ENCODE measurements at regions not wholly inside any gene's neighbourhood (a gene's known extent, or its start where the extent isn't known, plus 50 kb on each side); places are given as distances from the start of the nearest gene placed in this dataset.

DNA sequence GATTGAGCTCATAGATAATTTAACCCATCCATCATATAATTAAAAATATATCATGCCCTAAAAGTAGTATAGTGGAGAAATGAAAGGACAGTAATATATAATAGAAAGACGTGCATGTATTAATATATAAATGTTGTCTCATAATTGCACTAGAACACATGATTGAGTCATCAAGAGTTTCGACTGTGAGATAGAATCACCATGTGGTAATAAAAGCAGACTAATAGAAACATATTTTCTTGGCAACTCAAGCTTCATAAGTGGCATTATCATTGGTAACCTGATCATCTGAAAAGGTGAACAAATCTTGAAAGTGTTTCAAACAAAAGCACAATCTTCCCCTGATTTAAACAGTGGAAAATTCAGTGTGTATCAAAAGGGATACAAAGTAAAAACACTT, 188.8 kb downstream of the CYRIA start:
- ChIA-PET POLR2A (no interaction called here), CTCF (interaction anchor here (1.2 to 2.7 kb wide), 4 partner anchors 10 to 195 kb away, joined by 3 to 11 read pairs (median 3); no protein-coding TSS in a partner anchor)
- Histone ChIP-seq H3K4me1 (ENCODE audit: control insufficient read depth in 1 of 2, insufficient read depth in 2 of 2, low read depth in 1 of 2, low read length in 1 of 2) (no peaks in the 10 kb centered on the region), H3K36me3 (replicated peaks in 1 of 2; ENCODE audit: control insufficient read depth in 1 of 2, insufficient read depth in 2 of 2, low read length in 1 of 2) (no peaks in the 10 kb centered on the region), H3K27me3 (ENCODE audit: insufficient read depth) (no peaks in the 10 kb centered on the region), H3K4me2 (no peak overlapping the region), H3K27ac (ENCODE audit: low read depth in 2 of 2, low read length in 1 of 2) (no peak overlapping the region), H3K9me3 (no peaks in the 10 kb centered on the region), H2AFZ (ENCODE audit: low read depth) (no peak overlapping the region), H3K9me2 (no peaks in the 10 kb centered on the region), H3K79me2 (ENCODE audit: insufficient read depth) (no peaks in the 10 kb centered on the region), H3K9ac (no peak overlapping the region), H4K20me1 (ENCODE audit: insufficient read depth) (no peaks in the 10 kb centered on the region), H3F3A (replicated peaks; ENCODE audit: insufficient read depth) (no peaks in the 10 kb centered on the region), H3K4me3 (ENCODE audit: low read depth in 2 of 2, low read length in 1 of 2) (no peak overlapping the region)
- TF ChIP-seq RFX5 (IDR thresholded peaks at IDR 0.05; ENCODE audit: low read length) (no peak), CHD2 (IDR thresholded peaks at IDR 0.05; ENCODE audit: low read length, partially characterized antibody) (no peak)
- 2% methylated on average over 2 of the region's 2 CpGs for WGBS (ENCODE audit: low lambda C conversion rate)
- DNase-seq, result no peak

DNA sequence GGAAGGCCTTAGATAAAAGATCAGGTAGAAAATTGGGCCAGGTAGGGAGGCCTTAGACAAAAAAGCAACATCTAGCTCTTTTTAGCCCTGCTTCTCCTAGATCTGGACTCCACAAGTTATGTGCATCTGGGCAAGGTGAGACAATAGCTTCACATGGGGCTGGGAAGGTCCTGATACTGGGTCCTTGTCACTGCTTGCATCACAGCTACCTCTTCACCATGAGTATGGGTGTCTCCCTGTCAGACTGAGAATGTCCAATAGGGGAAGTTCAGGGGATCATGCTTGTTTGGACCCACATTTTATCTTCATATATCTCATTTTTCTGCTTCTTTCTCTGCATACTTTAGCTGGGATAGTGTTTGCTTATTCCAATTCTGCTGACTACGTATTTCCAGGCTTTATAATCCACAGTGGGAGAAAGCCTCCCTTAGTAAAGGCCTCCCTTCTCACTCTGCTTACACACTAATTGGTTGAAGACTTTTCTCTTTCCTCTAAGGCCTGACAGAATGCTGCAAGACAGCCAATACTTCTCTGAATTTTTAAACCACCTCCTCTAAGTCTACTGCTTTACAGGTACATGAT, 189.6 kb downstream of the CYRIA start:
- Histone ChIP-seq H3K36me3 (replicated peaks in 1 of 2; ENCODE audit: control insufficient read depth in 1 of 2, insufficient read depth in 2 of 2, low read length in 1 of 2) (no peaks in the 10 kb centered on the region), H3K27me3 (ENCODE audit: insufficient read depth) (no peaks in the 10 kb centered on the region), H3K9ac (no peak overlapping the region), H3K79me2 (ENCODE audit: insufficient read depth) (no peaks in the 10 kb centered on the region), H3K4me1 (ENCODE audit: control insufficient read depth in 1 of 2, insufficient read depth in 2 of 2, low read depth in 1 of 2, low read length in 1 of 2) (no peaks in the 10 kb centered on the region), H3K4me3 (ENCODE audit: low read depth in 2 of 2, low read length in 1 of 2) (no peak overlapping the region), H4K20me1 (ENCODE audit: insufficient read depth) (no peaks in the 10 kb centered on the region), H3F3A (replicated peaks; ENCODE audit: insufficient read depth) (no peaks in the 10 kb centered on the region), H3K4me2 (no peak overlapping the region), H3K9me2 (no peaks in the 10 kb centered on the region), H3K27ac (ENCODE audit: low read depth in 2 of 2, low read length in 1 of 2) (no peak overlapping the region), H3K9me3 (no peaks in the 10 kb centered on the region), H2AFZ (ENCODE audit: low read depth) (no peak overlapping the region)
- ChIA-PET POLR2A (no interaction called here), CTCF (interaction anchor here (1.2 to 1.4 kb wide), 3 partner anchors 12 to 194 kb away, joined by 3 read pairs; no protein-coding TSS in a partner anchor)
- no peak for DNase-seq
- TF ChIP-seq CHD2 (IDR thresholded peaks at IDR 0.05; ENCODE audit: low read length, partially characterized antibody) (no peak), EZH2phosphoT487 (IDR thresholded peaks at IDR 0.05; ENCODE audit: borderline replicate concordance, low read depth) (no peak), YY1 (IDR thresholded peaks at IDR 0.05; ENCODE audit: low read depth) (no peak), RCOR1 (IDR thresholded peaks at IDR 0.05; ENCODE audit: low read length) (no peak), RXRA (IDR thresholded peaks at IDR 0.05; ENCODE audit: borderline replicate concordance, low read depth) (no peak), SMC3 (IDR thresholded peaks at IDR 0.05; ENCODE audit: low read depth, low read length) (no peak), NRF1 (IDR thresholded peaks at IDR 0.05; ENCODE audit: low read depth, low read length) (no peak), JUND (IDR thresholded peaks at IDR 0.05) (no peak), FOSL2 (IDR thresholded peaks at IDR 0.05; ENCODE audit: borderline replicate concordance, low read depth) (no peak), FOXM1 (IDR thresholded peaks at IDR 0.05; ENCODE audit: low read depth) (no peak), GATA2 (CRISPR knock-in tag; IDR thresholded peaks at IDR 0.05) (no peak)
- TF ChIP-seq, protein P1, sequence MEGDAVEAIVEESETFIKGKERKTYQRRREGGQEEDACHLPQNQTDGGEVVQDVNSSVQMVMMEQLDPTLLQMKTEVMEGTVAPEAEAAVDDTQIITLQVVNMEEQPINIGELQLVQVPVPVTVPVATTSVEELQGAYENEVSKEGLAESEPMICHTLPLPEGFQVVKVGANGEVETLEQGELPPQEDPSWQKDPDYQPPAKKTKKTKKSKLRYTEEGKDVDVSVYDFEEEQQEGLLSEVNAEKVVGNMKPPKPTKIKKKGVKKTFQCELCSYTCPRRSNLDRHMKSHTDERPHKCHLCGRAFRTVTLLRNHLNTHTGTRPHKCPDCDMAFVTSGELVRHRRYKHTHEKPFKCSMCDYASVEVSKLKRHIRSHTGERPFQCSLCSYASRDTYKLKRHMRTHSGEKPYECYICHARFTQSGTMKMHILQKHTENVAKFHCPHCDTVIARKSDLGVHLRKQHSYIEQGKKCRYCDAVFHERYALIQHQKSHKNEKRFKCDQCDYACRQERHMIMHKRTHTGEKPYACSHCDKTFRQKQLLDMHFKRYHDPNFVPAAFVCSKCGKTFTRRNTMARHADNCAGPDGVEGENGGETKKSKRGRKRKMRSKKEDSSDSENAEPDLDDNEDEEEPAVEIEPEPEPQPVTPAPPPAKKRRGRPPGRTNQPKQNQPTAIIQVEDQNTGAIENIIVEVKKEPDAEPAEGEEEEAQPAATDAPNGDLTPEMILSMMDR (IDR thresholded peaks at IDR 0.05), result no peak
- TF ChIP-seq, protein P2, sequence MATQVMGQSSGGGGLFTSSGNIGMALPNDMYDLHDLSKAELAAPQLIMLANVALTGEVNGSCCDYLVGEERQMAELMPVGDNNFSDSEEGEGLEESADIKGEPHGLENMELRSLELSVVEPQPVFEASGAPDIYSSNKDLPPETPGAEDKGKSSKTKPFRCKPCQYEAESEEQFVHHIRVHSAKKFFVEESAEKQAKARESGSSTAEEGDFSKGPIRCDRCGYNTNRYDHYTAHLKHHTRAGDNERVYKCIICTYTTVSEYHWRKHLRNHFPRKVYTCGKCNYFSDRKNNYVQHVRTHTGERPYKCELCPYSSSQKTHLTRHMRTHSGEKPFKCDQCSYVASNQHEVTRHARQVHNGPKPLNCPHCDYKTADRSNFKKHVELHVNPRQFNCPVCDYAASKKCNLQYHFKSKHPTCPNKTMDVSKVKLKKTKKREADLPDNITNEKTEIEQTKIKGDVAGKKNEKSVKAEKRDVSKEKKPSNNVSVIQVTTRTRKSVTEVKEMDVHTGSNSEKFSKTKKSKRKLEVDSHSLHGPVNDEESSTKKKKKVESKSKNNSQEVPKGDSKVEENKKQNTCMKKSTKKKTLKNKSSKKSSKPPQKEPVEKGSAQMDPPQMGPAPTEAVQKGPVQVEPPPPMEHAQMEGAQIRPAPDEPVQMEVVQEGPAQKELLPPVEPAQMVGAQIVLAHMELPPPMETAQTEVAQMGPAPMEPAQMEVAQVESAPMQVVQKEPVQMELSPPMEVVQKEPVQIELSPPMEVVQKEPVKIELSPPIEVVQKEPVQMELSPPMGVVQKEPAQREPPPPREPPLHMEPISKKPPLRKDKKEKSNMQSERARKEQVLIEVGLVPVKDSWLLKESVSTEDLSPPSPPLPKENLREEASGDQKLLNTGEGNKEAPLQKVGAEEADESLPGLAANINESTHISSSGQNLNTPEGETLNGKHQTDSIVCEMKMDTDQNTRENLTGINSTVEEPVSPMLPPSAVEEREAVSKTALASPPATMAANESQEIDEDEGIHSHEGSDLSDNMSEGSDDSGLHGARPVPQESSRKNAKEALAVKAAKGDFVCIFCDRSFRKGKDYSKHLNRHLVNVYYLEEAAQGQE (IDR thresholded peaks at IDR 0.05; ENCODE audit: low read depth, low read length), result no peak
- TF ChIP-seq, protein P3, sequence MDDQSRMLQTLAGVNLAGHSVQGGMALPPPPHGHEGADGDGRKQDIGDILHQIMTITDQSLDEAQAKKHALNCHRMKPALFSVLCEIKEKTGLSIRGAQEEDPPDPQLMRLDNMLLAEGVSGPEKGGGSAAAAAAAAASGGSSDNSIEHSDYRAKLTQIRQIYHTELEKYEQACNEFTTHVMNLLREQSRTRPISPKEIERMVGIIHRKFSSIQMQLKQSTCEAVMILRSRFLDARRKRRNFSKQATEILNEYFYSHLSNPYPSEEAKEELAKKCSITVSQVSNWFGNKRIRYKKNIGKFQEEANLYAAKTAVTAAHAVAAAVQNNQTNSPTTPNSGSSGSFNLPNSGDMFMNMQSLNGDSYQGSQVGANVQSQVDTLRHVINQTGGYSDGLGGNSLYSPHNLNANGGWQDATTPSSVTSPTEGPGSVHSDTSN (IDR thresholded peaks at IDR 0.05), result no peak
- TF ChIP-seq, protein P4, sequence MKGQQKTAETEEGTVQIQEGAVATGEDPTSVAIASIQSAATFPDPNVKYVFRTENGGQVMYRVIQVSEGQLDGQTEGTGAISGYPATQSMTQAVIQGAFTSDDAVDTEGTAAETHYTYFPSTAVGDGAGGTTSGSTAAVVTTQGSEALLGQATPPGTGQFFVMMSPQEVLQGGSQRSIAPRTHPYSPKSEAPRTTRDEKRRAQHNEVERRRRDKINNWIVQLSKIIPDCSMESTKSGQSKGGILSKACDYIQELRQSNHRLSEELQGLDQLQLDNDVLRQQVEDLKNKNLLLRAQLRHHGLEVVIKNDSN (IDR thresholded peaks at IDR 0.05; ENCODE audit: borderline replicate concordance, low read depth), result no peak
- TF ChIP-seq, protein P5, sequence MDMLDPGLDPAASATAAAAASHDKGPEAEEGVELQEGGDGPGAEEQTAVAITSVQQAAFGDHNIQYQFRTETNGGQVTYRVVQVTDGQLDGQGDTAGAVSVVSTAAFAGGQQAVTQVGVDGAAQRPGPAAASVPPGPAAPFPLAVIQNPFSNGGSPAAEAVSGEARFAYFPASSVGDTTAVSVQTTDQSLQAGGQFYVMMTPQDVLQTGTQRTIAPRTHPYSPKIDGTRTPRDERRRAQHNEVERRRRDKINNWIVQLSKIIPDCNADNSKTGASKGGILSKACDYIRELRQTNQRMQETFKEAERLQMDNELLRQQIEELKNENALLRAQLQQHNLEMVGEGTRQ (IDR thresholded peaks at IDR 0.05; ENCODE audit: borderline replicate concordance, low read depth, low read length), result no peak
- 11% methylated on average over 1 of the region's 1 CpG for WGBS (ENCODE audit: low lambda C conversion rate)
